IMR-90 (cell line): ENCODE measurements at regions not wholly inside any gene's neighbourhood (a gene's known extent, or its start where the extent isn't known, plus 50 kb on each side); places are given as distances from the start of the nearest gene placed in this dataset.

Source experiments
- ATAC-seq: fragments of 200-7000 bp; cut with Tn5 transposase; 2 replicates; pipeline ENCODE4 v1.9.1; 2020; ENCODE audit warnings: low read depth, mild to moderate bottlenecking, moderate library complexity
- BruUV-seq: library from RNA; stranded (reverse); fragments of 400-500 nt; replicated peaks from 2 replicates; lab custom pipeline; 2021; lab: Mats Ljungman, UMichigan
- CTCF ChIA-PET: fragments of 300-600 bp; formaldehyde crosslinking; extraction: SDS; loops from one replicate; lab custom pipeline; 2021; ENCODE audit warnings: antibody characterized with exemption; lab: Yijun Ruan, JAX
- POLR2A ChIA-PET: fragments of 300-600 bp; sonication (Branson Sonifier 250); formaldehyde crosslinking; loops from one replicate; lab custom pipeline; 2022; ENCODE audit warnings: antibody characterized with exemption; ENCODE audit not compliant: unreplicated experiment; lab: Charles Lee
- DNase-seq: peaks from one replicate; pipeline ENCODE4 v3.0.0; 2013
- H2AFZ ChIP-seq: replicated peaks from 2 replicates; pipeline ENCODE3; 2013; ENCODE audit warnings: low read length, mild to moderate bottlenecking; ENCODE audit not compliant: poor library complexity
- H2AK5ac ChIP-seq: 2 replicates; pipeline ENCODE4 v1.6.1; 2013; ENCODE audit warnings: low read depth, low read length, inconsistent platforms
- H2AK9ac ChIP-seq: replicated peaks from 2 replicates; pipeline ENCODE3; 2013; ENCODE audit warnings: mild to moderate bottlenecking, low read depth, low read length, moderate library complexity; ENCODE audit not compliant: poor library complexity
- H2BK120ac ChIP-seq: 2 replicates; pipeline ENCODE4 v1.6.1; 2013; ENCODE audit warnings: low read depth, low read length, inconsistent platforms
- H2BK15ac ChIP-seq: 3 replicates; pipeline ENCODE4 v1.6.1; 2013; ENCODE audit warnings: low read depth, low read length, inconsistent platforms
- H2BK20ac ChIP-seq: 2 replicates; pipeline ENCODE4 v1.6.1; 2013; ENCODE audit warnings: low read depth, mild to moderate bottlenecking, inconsistent platforms, low read length, moderate library complexity
- H2BK5ac ChIP-seq: 2 replicates; pipeline ENCODE4 v1.6.1; 2013; ENCODE audit warnings: mild to moderate bottlenecking, low read depth, low read length, inconsistent platforms; ENCODE audit not compliant: poor library complexity, severe bottlenecking
- H3K14ac ChIP-seq: replicated peaks from 2 replicates; pipeline ENCODE4 v1.6.1; 2013; ENCODE audit warnings: low read depth, low read length, inconsistent platforms
- H3K18ac ChIP-seq: 2 replicates; pipeline ENCODE4 v1.6.1; 2013; ENCODE audit warnings: low read depth, low read length, control low read depth
- H3K23ac ChIP-seq: 2 replicates; pipeline ENCODE4 v1.6.1; 2013; ENCODE audit warnings: low read depth, low read length, inconsistent platforms
- H3K27ac ChIP-seq: 2 replicates; pipeline ENCODE4 v1.5.1; 2013; ENCODE audit warnings: mild to moderate bottlenecking, control low read depth, low read length; ENCODE audit not compliant: insufficient read depth
- H3K27me3 ChIP-seq: 2 replicates; pipeline ENCODE4 v1.6.1; 2013; ENCODE audit warnings: low read length; ENCODE audit not compliant: control insufficient read depth, insufficient read depth
- H3K36me3 ChIP-seq: 2 replicates; pipeline ENCODE4 v1.6.1; 2013; ENCODE audit warnings: low read length, mixed read lengths; ENCODE audit not compliant: control insufficient read depth, insufficient read depth
- H3K4ac ChIP-seq: 2 replicates; pipeline ENCODE4 v1.6.1; 2013; ENCODE audit warnings: low read depth, low read length, inconsistent platforms
- H3K4me1 ChIP-seq: 2 replicates; pipeline ENCODE4 v1.6.1; 2013; ENCODE audit warnings: low read length, mixed read lengths; ENCODE audit not compliant: control insufficient read depth, insufficient read depth
- H3K4me2 ChIP-seq: 2 replicates; pipeline ENCODE4 v1.6.1; 2013; ENCODE audit warnings: low read depth, mild to moderate bottlenecking, control low read depth, low read length, moderate library complexity
- H3K4me3 ChIP-seq: 2 replicates; pipeline ENCODE4 v1.5.1; 2013; ENCODE audit warnings: low read depth, mild to moderate bottlenecking, control low read depth, low read length, moderate library complexity; ENCODE audit not compliant: insufficient read depth
- H3K56ac ChIP-seq: 2 replicates; pipeline ENCODE4 v1.6.1; 2013; ENCODE audit warnings: low read length, inconsistent platforms; ENCODE audit not compliant: insufficient read depth; ENCODE audit errors: extremely low read depth
- H3K79me1 ChIP-seq, 2 experiments: 2 replicates each; pipeline ENCODE4 v1.6.1; 2013; ENCODE audit warnings: low read length in 2 of 2, inconsistent platforms in 1 of 2, low read depth in 1 of 2
- H3K9ac ChIP-seq: 2 replicates; pipeline ENCODE4 v1.6.1; 2013; ENCODE audit warnings: low read depth, low read length, control low read depth
- H3K9me1 ChIP-seq: 2 replicates; pipeline ENCODE4 v1.6.1; 2013; ENCODE audit warnings: low read length, inconsistent platforms; ENCODE audit not compliant: insufficient read depth
- H3K9me3 ChIP-seq: 2 replicates; pipeline ENCODE4 v1.6.1; 2013; ENCODE audit warnings: low read length; ENCODE audit not compliant: control insufficient read depth, insufficient read depth
- H4K20me1 ChIP-seq: 2 replicates; pipeline ENCODE4 v1.6.1; 2013; ENCODE audit warnings: low read length, inconsistent platforms; ENCODE audit not compliant: insufficient read depth
- H4K5ac ChIP-seq: 2 replicates; pipeline ENCODE4 v1.6.1; 2013; ENCODE audit warnings: mild to moderate bottlenecking, low read depth, low read length, control low read depth
- H4K8ac ChIP-seq, 2 experiments: 2 replicates each; pipeline ENCODE4 v1.6.1; 2013; ENCODE audit warnings: low read depth in 2 of 2, low read length in 2 of 2, control low read depth in 1 of 2, inconsistent platforms in 1 of 2
- H4K91ac ChIP-seq: 2 replicates; pipeline ENCODE4 v1.6.1; 2013; ENCODE audit warnings: low read depth, low read length, inconsistent platforms; ENCODE audit not compliant: insufficient read depth
- CEBPB ChIP-seq: IDR thresholded peaks from 2 replicates; pipeline ENCODE4 v1.6.1; 2012; ENCODE audit warnings: low read depth, low read length, improper control_type of control experiment
- CHD1 ChIP-seq: IDR thresholded peaks from 2 replicates; pipeline ENCODE4 v1.6.1; 2012; ENCODE audit warnings: low read depth, low read length, improper control_type of control experiment
- FOS ChIP-seq: fragments of 150-350 bp; IDR thresholded peaks from 2 replicates; pipeline ENCODE4 v1.6.1; 2016; ENCODE audit warnings: low read depth, low read length
- POLR2A ChIP-seq: IDR thresholded peaks from 2 replicates; pipeline ENCODE4 v1.6.1; 2012; ENCODE audit warnings: mild to moderate bottlenecking, low read depth, low read length
- RCOR1 ChIP-seq: IDR thresholded peaks from 2 replicates; pipeline ENCODE4 v1.6.1; 2012; ENCODE audit warnings: mild to moderate bottlenecking, low read length, improper control_type of control experiment; ENCODE audit not compliant: insufficient replicate concordance
- RFX5 ChIP-seq: IDR thresholded peaks from 2 replicates; pipeline ENCODE4 v1.8.0; 2012; ENCODE audit warnings: low read depth, mild to moderate bottlenecking, low read length, moderate library complexity
- WGBS, 2 experiments: methylation state at CpG; one replicate each; pipeline versions ENCODE4 v1.1.5 to v1.1.7; 2013; ENCODE audit warnings: missing lambda C conversion rate in 2 of 2; ENCODE audit not compliant: insufficient read length in 1 of 2; ENCODE audit errors: extremely low coverage in 2 of 2; 5-methylcytosine and 5-hydroxymethylcytosine counted together
- dilution Hi-C: fragments of 300-500 bp; cut with HindIII; formaldehyde crosslinking; loops from one replicate; pipeline ENCODE4 v1.14.3; 2018; ENCODE audit warnings: low sequenced_read_pairs; ENCODE audit not compliant: unreplicated experiment
- in situ Hi-C: fragments of 300-500 bp; cut with MboI; formaldehyde crosslinking; loops from 3 replicates; pipeline ENCODE4 v1.14.3; 2019; ENCODE audit warnings: low sequenced_read_pairs, inconsistent platforms, mixed read lengths
- intact Hi-C: fragments of 100-400 bp; cut with micrococcal nuclease; formaldehyde crosslinking; loops from 2 replicates; pipeline ENCODE4 v1.10.0; 2022
- TF ChIP-seq, protein P1 (sequence below): conservative IDR thresholded peaks from 2 replicates; pipeline ENCODE4 v1.5.1; 2012; ENCODE audit warnings: mild to moderate bottlenecking, low read depth, low read length, improper control_type of control experiment

DNA sequence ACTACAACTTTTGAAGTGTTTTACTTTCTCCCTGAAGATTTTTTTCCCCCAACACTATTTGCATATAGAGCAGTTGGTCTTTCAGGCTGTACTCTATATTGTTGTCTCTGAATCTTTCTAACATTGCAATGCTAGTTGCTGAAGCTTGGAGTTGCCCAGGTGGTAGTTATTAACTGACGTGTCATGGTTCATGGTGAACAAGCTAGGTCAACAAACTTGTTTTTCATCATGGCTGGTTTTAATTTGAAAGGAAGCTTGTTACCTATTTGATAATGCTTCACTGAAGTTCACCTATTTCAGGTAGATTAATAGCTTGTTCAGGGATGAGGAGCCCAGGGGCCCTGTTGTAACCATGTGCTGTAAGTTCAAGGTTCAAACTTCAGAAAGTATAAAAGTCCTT lies 158.8 kb upstream of the ZEB2 start:
- Histone ChIP-seq H3K23ac (no peak overlapping the region), H2BK20ac (no peak overlapping the region), H4K8ac (no peak overlapping the region), H3K27me3 (no peaks in the 10 kb centered on the region), H4K91ac (no peak overlapping the region), H4K5ac (no peak overlapping the region), H3K4me1 (no peaks in the 10 kb centered on the region), H2AK5ac (no peak overlapping the region), H2AK9ac (no peak overlapping the region), H3K36me3 (no peaks in the 10 kb centered on the region), H3K4me3 (no peak overlapping the region), H2BK15ac (no peak overlapping the region), H3K4me2 (no peak overlapping the region), H3K9me3 (no peaks in the 10 kb centered on the region), H3K18ac (no peak overlapping the region), H3K9me1 (no peaks in the 10 kb centered on the region), H3K9ac (no peak overlapping the region), H3K4ac (no peak overlapping the region), H3K27ac (no peak overlapping the region), H2AFZ (no peak overlapping the region), H3K56ac (no peak overlapping the region), H2BK5ac (no peak overlapping the region), H3K14ac (no peak overlapping the region), H2BK120ac (no peak overlapping the region), H3K79me1 (no peaks in the 10 kb centered on the region), H4K20me1 (no peaks in the 10 kb centered on the region)
- WGBS, 2 experiments: no CpG with 5 or more reads among the region's 1 CpG
- no TSS peak for BruUV-seq
- TF ChIP-seq CHD1 (no peak), POLR2A (no peak), RCOR1 (no peak), CEBPB (no peak), FOS (no peak), RFX5 (no peak)
- TF ChIP-seq, protein P1, sequence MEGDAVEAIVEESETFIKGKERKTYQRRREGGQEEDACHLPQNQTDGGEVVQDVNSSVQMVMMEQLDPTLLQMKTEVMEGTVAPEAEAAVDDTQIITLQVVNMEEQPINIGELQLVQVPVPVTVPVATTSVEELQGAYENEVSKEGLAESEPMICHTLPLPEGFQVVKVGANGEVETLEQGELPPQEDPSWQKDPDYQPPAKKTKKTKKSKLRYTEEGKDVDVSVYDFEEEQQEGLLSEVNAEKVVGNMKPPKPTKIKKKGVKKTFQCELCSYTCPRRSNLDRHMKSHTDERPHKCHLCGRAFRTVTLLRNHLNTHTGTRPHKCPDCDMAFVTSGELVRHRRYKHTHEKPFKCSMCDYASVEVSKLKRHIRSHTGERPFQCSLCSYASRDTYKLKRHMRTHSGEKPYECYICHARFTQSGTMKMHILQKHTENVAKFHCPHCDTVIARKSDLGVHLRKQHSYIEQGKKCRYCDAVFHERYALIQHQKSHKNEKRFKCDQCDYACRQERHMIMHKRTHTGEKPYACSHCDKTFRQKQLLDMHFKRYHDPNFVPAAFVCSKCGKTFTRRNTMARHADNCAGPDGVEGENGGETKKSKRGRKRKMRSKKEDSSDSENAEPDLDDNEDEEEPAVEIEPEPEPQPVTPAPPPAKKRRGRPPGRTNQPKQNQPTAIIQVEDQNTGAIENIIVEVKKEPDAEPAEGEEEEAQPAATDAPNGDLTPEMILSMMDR: no peak
- DNase-seq (no peak), ATAC-seq (no peak)
- ChIA-PET CTCF (no interaction called here), POLR2A (no interaction called here)
- in situ Hi-C loops (no loop called here), intact Hi-C loops (no loop called here), dilution Hi-C loops (no loop called here)
